RPMI8226 (cell line): ENCODE measurements at regions not wholly inside any gene's neighbourhood (a gene's known extent, or its start where the extent isn't known, plus 50 kb on each side); places are given as distances from the start of the nearest gene placed in this dataset.

Experiments used
- DNase-seq: peaks from one replicate; pipeline ENCODE4 v3.0.0-alpha.2; 2015

- peak; percentile 54 for DNase-seq
Observed at GRCh38 chr18:70464343-70465114, 175.7 kb downstream of the SOCS6 start.

- no peak for DNase-seq
Observed at GRCh38 chr18:70463085-70463484, 174.2 kb downstream of the SOCS6 start.

- DNase-seq: no peak
Observed at GRCh38 chr18:70462078-70462439, 173.2 kb downstream of the SOCS6 start.

GRCh38 chr18:70461323-70462077 is 172.7 kb downstream of the SOCS6 start:
- DNase-seq: no peak

GRCh38 chr18:70459731-70460130 is 170.9 kb downstream of the SOCS6 start:
- DNase-seq: no peak

GRCh38 chr18:70459251-70459650 is 170.4 kb downstream of the SOCS6 start:
- DNase-seq: no peak

- DNase-seq: no peak
Observed at GRCh38 chr18:70457788-70458187, 168.9 kb downstream of the SOCS6 start.

- no peak for DNase-seq
Observed at GRCh38 chr18:70457223-70457622, 168.4 kb downstream of the SOCS6 start.

GRCh38 chr18:70456376-70456775 is 167.5 kb downstream of the SOCS6 start:
- no peak for DNase-seq

- DNase-seq: no peak
Observed at GRCh38 chr18:70455731-70456130, 166.9 kb downstream of the SOCS6 start.

GRCh38 chr18:70454704-70455322 is 166.0 kb downstream of the SOCS6 start:
- DNase-seq: peak; percentile 66

- DNase-seq: no peak
Observed at GRCh38 chr18:70453058-70453775, 164.4 kb downstream of the SOCS6 start.

- DNase-seq: no peak
Observed at GRCh38 chr18:70452501-70452900, 163.7 kb downstream of the SOCS6 start.

GRCh38 chr18:70450426-70451253 is 161.8 kb downstream of the SOCS6 start:
- DNase-seq: no peak

GRCh38 chr18:70448588-70448987 is 159.7 kb downstream of the SOCS6 start:
- DNase-seq: no peak

GRCh38 chr18:70446063-70446462 is 157.2 kb downstream of the SOCS6 start:
- DNase-seq: no peak

- no peak for DNase-seq
Observed at GRCh38 chr18:70442933-70443332, 154.1 kb downstream of the SOCS6 start.

- no peak for DNase-seq
Observed at GRCh38 chr18:70432804-70433400, 144.1 kb downstream of the SOCS6 start.

GRCh38 chr18:70431203-70431624 is 142.4 kb downstream of the SOCS6 start:
- no peak for DNase-seq

GRCh38 chr18:70430501-70431173 is 141.8 kb downstream of the SOCS6 start:
- no peak for DNase-seq

GRCh38 chr18:70429847-70430500 is 141.1 kb downstream of the SOCS6 start:
- DNase-seq: no peak
